HEK293 (cell line): ENCODE measurements at regions not wholly inside any gene's neighbourhood (a gene's known extent, or its start where the extent isn't known, plus 50 kb on each side); places are given as distances from the start of the nearest gene placed in this dataset.

Source experiments
- CTCF ChIA-PET: fragments of 350-600 bp; formaldehyde crosslinking; extraction: SDS; loops from one replicate; lab custom pipeline; 2021; ENCODE audit warnings: antibody characterized with exemption; lab: Yijun Ruan, JAX
- POLR2A ChIA-PET: fragments of 300-600 bp; formaldehyde crosslinking; extraction: SDS; loops from one replicate; lab custom pipeline; 2020; ENCODE audit warnings: antibody characterized with exemption, inconsistent platforms; lab: Yijun Ruan, JAX
- H3K27ac ChIP-seq: fragments of 200-500 bp; sonication (Bioruptor generic); 2 replicates; pipeline ENCODE4 v1.5.1; 2014; ENCODE audit warnings: low read depth, low read length, control low read depth, inconsistent platforms; ENCODE audit errors: extremely low read depth
- H3K36me3 ChIP-seq, 2 experiments: fragments of 200-500 bp in 1 of 2; sonication (Bioruptor generic) in 1 of 2; 1 replicate in 1 of 2; 2 replicates in 1 of 2; pipeline ENCODE4 v1.5.1; 2014 to 2017; ENCODE audit warnings: inconsistent platforms in 2 of 2, low read length in 2 of 2; ENCODE audit not compliant: control insufficient read depth in 2 of 2, insufficient read depth in 1 of 2
- H3K4me1 ChIP-seq: fragments of 200-500 bp; sonication (Bioruptor generic); 2 replicates; pipeline ENCODE4 v1.5.1; 2014; ENCODE audit warnings: mild to moderate bottlenecking, low read length, inconsistent platforms; ENCODE audit not compliant: control insufficient read depth, insufficient read depth
- H3K4me3 ChIP-seq: 2 replicates; pipeline ENCODE4 v1.5.1; 2011; ENCODE audit warnings: low read depth, mild to moderate bottlenecking, control low read depth, low read length, moderate library complexity
- H3K9me3 ChIP-seq: fragments of 200-500 bp; sonication (Bioruptor generic); 2 replicates; pipeline ENCODE4 v1.5.1; 2014; ENCODE audit warnings: low read depth, low read length, inconsistent platforms; ENCODE audit not compliant: control insufficient read depth, insufficient read depth
- GLIS1 ChIP-seq: fragments of 450-650 bp; formaldehyde crosslinking; IDR thresholded peaks from 2 replicates; pipeline ENCODE4 v1.5.1; 2016; ENCODE audit warnings: missing biosample characterization, missing genetic modification characterization
- KLF9 ChIP-seq: fragments of 450-650 bp; formaldehyde crosslinking; IDR thresholded peaks from 2 replicates; pipeline ENCODE4 v1.5.1; 2016; ENCODE audit warnings: missing biosample characterization, missing genetic modification characterization, low read depth
- ZBTB1 ChIP-seq: fragments of 450-650 bp; formaldehyde crosslinking; IDR thresholded peaks from 2 replicates; pipeline ENCODE4 v1.5.1; 2016; ENCODE audit warnings: missing biosample characterization, missing genetic modification characterization
- ZBTB20 ChIP-seq: fragments of 450-650 bp; formaldehyde crosslinking; IDR thresholded peaks from 2 replicates; pipeline ENCODE4 v1.5.1; 2016; ENCODE audit warnings: missing biosample characterization, missing genetic modification characterization
- ZBTB21 ChIP-seq: fragments of 450-650 bp; formaldehyde crosslinking; IDR thresholded peaks from 2 replicates; pipeline ENCODE4 v1.5.1; 2017; ENCODE audit warnings: missing biosample characterization, missing genetic modification characterization
- ZNF174 ChIP-seq: fragments of 450-650 bp; formaldehyde crosslinking; IDR thresholded peaks from 2 replicates; pipeline ENCODE4 v1.5.0; 2017; ENCODE audit warnings: missing biosample characterization, mild to moderate bottlenecking, missing genetic modification characterization
- ZNF548 ChIP-seq: fragments of 450-650 bp; formaldehyde crosslinking; IDR thresholded peaks from 2 replicates; pipeline ENCODE4 v1.5.1; 2016; ENCODE audit warnings: missing biosample characterization, missing genetic modification characterization
- ZNF596 ChIP-seq: fragments of 450-650 bp; IDR thresholded peaks from 2 replicates; pipeline ENCODE4 v1.5.0; 2018; ENCODE audit warnings: missing biosample characterization, mild to moderate bottlenecking, missing genetic modification characterization, moderate library complexity
- ZNF624 ChIP-seq: fragments of 450-650 bp; formaldehyde crosslinking; IDR thresholded peaks from 2 replicates; pipeline ENCODE4 v1.5.1; 2017; ENCODE audit warnings: missing biosample characterization, missing genetic modification characterization
- ZNF629 ChIP-seq: fragments of 450-650 bp; formaldehyde crosslinking; IDR thresholded peaks from 2 replicates; pipeline ENCODE4 v1.5.1; 2017; ENCODE audit warnings: missing biosample characterization, missing genetic modification characterization
- ZNF677 ChIP-seq: fragments of 450-650 bp; IDR thresholded peaks from 2 replicates; pipeline ENCODE4 v1.5.0; 2018; ENCODE audit warnings: missing biosample characterization, mild to moderate bottlenecking, missing genetic modification characterization, moderate library complexity
- TF ChIP-seq, protein P1 (sequence below): fragments of 450-650 bp; formaldehyde crosslinking; IDR thresholded peaks from 2 replicates; pipeline ENCODE4 v1.5.1; 2016; ENCODE audit warnings: missing biosample characterization, missing genetic modification characterization
- TF ChIP-seq, protein P2 (sequence below): fragments of 450-650 bp; formaldehyde crosslinking; IDR thresholded peaks from 2 replicates; pipeline ENCODE4 v1.5.1; 2017; ENCODE audit warnings: missing biosample characterization, missing genetic modification characterization
- TF ChIP-seq, protein P3 (sequence below): fragments of 450-650 bp; formaldehyde crosslinking; conservative IDR thresholded peaks from 2 replicates; pipeline ENCODE4 v1.5.1; 2016; ENCODE audit warnings: low read depth, missing biosample characterization, missing genetic modification characterization
- TF ChIP-seq, protein P4 (sequence below): fragments of 450-650 bp; formaldehyde crosslinking; IDR thresholded peaks from 2 replicates; pipeline ENCODE4 v1.5.1; 2016; ENCODE audit warnings: missing biosample characterization, missing genetic modification characterization
- TF ChIP-seq, protein P5 (sequence below): fragments of 450-650 bp; formaldehyde crosslinking; IDR thresholded peaks from 2 replicates; pipeline ENCODE4 v1.5.1; 2016; ENCODE audit warnings: missing biosample characterization, missing genetic modification characterization

DNA sequence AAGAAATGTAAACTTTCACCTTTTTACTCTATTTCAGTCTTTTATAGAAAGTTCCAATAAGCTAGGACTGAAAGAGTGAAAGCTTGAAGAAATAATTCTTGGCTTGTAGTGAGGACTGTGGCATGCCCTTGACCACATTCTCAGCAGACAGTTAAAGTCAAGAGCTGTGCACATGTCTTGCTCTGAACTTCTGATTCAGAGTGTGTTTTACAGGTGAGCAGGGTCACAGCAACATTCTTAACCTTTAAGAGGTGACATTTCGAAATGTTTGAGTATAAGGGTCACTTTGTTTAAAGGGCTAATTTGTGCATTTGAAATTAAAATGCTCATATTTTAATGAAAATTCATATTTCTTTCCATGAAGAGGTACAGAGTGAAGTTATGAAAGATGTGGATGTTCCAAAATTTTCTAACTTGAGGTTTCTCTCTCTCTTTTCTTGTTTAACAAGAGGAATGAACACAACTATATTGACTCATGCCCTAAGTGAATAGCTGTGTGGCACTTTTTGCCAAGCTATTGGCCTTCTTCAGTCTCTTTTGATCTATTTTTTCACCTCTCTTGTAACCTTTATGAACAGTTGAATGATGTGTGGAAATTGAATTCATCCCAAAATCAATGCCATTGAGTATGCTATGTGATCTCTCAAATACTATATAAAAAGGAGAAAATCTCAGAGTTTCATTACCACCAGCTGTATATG lies 918.1 kb downstream of the ADGRL2 start:
- Histone ChIP-seq H3K4me1 (no peaks in the 10 kb centered on the region), H3K27ac (no peak overlapping the region), H3K36me3 (no peaks in the 10 kb centered on the region), H3K9me3 (no peaks in the 10 kb centered on the region), H3K4me3 (no peak overlapping the region)
- TF ChIP-seq ZNF596 (no peak), ZNF629 (tag by site-specific recombination) (no peak), ZBTB20 (no peak), ZBTB1 (tag by site-specific recombination) (no peak), ZNF624 (tag by site-specific recombination) (no peak), ZNF548 (tag by site-specific recombination) (no peak), KLF9 (tag by site-specific recombination) (no peak), GLIS1 (tag by site-specific recombination) (no peak), ZNF677 (tag by site-specific recombination) (no peak)
- TF ChIP-seq, protein P1, sequence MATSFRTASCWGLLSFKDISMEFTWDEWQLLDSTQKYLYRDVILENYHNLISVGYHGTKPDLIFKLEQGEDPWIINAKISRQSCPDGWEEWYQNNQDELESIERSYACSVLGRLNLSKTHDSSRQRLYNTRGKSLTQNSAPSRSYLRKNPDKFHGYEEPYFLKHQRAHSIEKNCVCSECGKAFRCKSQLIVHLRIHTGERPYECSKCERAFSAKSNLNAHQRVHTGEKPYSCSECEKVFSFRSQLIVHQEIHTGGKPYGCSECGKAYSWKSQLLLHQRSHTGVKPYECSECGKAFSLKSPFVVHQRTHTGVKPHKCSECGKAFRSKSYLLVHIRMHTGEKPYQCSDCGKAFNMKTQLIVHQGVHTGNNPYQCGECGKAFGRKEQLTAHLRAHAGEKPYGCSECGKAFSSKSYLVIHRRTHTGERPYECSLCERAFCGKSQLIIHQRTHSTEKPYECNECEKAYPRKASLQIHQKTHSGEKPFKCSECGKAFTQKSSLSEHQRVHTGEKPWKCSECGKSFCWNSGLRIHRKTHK: no peak
- TF ChIP-seq, protein P2, sequence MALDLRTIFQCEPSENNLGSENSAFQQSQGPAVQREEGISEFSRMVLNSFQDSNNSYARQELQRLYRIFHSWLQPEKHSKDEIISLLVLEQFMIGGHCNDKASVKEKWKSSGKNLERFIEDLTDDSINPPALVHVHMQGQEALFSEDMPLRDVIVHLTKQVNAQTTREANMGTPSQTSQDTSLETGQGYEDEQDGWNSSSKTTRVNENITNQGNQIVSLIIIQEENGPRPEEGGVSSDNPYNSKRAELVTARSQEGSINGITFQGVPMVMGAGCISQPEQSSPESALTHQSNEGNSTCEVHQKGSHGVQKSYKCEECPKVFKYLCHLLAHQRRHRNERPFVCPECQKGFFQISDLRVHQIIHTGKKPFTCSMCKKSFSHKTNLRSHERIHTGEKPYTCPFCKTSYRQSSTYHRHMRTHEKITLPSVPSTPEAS: no peak
- TF ChIP-seq, protein P3, sequence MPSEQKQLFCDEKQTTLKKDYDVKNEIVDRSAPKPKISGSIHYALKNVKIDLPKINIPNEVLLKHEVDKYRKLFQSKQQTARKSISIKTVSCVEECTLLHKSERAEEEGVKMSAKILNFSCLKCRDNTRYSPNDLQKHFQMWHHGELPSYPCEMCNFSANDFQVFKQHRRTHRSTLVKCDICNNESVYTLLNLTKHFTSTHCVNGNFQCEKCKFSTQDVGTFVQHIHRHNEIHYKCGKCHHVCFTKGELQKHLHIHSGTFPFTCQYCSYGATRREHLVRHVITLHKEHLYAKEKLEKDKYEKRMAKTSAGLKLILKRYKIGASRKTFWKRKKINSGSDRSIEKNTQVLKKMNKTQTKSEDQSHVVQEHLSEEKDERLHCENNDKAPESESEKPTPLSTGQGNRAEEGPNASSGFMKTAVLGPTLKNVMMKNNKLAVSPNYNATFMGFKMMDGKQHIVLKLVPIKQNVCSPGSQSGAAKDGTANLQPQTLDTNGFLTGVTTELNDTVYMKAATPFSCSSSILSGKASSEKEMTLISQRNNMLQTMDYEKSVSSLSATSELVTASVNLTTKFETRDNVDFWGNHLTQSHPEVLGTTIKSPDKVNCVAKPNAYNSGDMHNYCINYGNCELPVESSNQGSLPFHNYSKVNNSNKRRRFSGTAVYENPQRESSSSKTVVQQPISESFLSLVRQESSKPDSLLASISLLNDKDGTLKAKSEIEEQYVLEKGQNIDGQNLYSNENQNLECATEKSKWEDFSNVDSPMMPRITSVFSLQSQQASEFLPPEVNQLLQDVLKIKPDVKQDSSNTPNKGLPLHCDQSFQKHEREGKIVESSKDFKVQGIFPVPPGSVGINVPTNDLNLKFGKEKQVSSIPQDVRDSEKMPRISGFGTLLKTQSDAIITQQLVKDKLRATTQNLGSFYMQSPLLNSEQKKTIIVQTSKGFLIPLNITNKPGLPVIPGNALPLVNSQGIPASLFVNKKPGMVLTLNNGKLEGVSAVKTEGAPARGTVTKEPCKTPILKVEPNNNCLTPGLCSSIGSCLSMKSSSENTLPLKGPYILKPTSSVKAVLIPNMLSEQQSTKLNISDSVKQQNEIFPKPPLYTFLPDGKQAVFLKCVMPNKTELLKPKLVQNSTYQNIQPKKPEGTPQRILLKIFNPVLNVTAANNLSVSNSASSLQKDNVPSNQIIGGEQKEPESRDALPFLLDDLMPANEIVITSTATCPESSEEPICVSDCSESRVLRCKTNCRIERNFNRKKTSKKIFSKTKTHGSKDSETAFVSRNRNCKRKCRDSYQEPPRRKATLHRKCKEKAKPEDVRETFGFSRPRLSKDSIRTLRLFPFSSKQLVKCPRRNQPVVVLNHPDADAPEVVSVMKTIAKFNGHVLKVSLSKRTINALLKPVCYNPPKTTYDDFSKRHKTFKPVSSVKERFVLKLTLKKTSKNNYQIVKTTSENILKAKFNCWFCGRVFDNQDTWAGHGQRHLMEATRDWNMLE: no peak
- TF ChIP-seq, protein P4, sequence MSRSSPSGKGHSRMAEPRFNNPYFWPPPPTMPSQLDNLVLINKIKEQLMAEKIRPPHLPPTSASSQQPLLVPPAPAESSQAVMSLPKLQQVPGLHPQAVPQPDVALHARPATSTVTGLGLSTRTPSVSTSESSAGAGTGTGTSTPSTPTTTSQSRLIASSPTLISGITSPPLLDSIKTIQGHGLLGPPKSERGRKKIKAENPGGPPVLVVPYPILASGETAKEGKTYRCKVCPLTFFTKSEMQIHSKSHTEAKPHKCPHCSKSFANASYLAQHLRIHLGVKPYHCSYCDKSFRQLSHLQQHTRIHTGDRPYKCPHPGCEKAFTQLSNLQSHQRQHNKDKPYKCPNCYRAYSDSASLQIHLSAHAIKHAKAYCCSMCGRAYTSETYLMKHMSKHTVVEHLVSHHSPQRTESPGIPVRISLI (tag by site-specific recombination): no peak
- TF ChIP-seq, protein P5, sequence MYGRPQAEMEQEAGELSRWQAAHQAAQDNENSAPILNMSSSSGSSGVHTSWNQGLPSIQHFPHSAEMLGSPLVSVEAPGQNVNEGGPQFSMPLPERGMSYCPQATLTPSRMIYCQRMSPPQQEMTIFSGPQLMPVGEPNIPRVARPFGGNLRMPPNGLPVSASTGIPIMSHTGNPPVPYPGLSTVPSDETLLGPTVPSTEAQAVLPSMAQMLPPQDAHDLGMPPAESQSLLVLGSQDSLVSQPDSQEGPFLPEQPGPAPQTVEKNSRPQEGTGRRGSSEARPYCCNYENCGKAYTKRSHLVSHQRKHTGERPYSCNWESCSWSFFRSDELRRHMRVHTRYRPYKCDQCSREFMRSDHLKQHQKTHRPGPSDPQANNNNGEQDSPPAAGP (tag by site-specific recombination): no peak
- CTCF ChIA-PET: interaction anchor here (0.6 kb wide), 1 partner anchor 75 kb away, joined by 3 read pairs; no protein-coding TSS in a partner anchor
- POLR2A ChIA-PET: no interaction called here

DNA sequence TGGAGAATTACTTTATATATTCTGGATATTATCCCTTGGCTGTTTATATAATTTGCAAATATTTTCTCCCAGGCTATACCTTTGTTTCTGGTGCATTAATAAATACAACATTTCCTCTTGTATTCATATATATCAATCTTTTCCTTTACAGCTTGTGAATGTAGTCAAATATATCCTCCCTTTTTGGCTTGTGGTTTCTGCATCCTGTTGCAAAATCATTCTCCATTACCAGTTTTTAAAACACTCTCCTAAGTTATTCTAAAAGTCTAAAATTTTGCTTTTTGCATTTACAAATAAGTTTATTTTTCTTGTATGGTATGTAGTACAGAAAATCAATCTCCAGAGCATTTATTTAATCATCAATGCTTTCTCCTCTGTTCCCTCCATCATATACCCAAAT lies 909.4 kb downstream of the ADGRL2 start:
- Histone ChIP-seq H3K36me3 (no peaks in the 10 kb centered on the region), H3K27ac (no peak overlapping the region), H3K9me3 (no peaks in the 10 kb centered on the region), H3K4me3 (no peak overlapping the region), H3K4me1 (no peaks in the 10 kb centered on the region)
- CTCF ChIA-PET: interaction anchor here (0.6 kb wide), 1 partner anchor 1035 kb away, joined by 3 read pairs; no protein-coding TSS in a partner anchor
- POLR2A ChIA-PET: no interaction called here
- no peak for TF ChIP-seq ZBTB21 (tag by site-specific recombination)
- TF ChIP-seq ZNF174 (tag by site-specific recombination): no peak
